AG09309 (cell line): ENCODE measurements at regions not wholly inside any gene's neighbourhood (a gene's known extent, or its start where the extent isn't known, plus 50 kb on each side); places are given as distances from the start of the nearest gene placed in this dataset.

Source experiments
- DNase-seq: peaks from one replicate; pipeline ENCODE4 v3.0.0-alpha.2; 2010; ENCODE audit warnings: low read depth
- H3K4me3 ChIP-seq: 2 replicates; pipeline ENCODE4 v1.5.1; 2011; ENCODE audit warnings: mild to moderate bottlenecking, low read depth, low read length, moderate library complexity; ENCODE audit not compliant: control insufficient read depth
- TF ChIP-seq, protein P1 (sequence below): IDR thresholded peaks from 2 replicates; pipeline ENCODE4 v1.5.1; 2011; ENCODE audit warnings: mild to moderate bottlenecking, low read depth, low read length, inconsistent platforms; ENCODE audit not compliant: insufficient read depth, control insufficient read depth; ENCODE audit errors: missing control alignments

DNA sequence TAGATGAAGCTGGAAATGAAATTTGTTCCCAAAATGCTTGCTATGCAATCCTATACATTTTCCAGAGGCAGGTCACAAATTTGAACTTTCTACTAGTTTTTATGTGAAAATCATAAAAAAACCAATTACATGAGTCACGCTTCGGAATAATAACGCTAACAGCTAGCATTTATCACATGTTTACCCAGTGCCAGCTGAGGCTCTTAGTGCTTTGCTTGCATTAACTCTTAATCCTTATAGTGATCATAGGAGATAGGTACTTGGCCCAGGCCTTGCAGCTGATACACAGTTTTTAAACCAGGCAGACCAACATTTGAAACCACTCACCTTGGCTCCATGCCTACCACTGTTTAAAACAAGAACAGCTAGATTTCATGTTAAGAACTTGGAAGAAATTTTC, 131.8 kb upstream of the RAG2 start:
- TF ChIP-seq, protein P1, sequence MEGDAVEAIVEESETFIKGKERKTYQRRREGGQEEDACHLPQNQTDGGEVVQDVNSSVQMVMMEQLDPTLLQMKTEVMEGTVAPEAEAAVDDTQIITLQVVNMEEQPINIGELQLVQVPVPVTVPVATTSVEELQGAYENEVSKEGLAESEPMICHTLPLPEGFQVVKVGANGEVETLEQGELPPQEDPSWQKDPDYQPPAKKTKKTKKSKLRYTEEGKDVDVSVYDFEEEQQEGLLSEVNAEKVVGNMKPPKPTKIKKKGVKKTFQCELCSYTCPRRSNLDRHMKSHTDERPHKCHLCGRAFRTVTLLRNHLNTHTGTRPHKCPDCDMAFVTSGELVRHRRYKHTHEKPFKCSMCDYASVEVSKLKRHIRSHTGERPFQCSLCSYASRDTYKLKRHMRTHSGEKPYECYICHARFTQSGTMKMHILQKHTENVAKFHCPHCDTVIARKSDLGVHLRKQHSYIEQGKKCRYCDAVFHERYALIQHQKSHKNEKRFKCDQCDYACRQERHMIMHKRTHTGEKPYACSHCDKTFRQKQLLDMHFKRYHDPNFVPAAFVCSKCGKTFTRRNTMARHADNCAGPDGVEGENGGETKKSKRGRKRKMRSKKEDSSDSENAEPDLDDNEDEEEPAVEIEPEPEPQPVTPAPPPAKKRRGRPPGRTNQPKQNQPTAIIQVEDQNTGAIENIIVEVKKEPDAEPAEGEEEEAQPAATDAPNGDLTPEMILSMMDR: no peak
- no peak for DNase-seq

DNA sequence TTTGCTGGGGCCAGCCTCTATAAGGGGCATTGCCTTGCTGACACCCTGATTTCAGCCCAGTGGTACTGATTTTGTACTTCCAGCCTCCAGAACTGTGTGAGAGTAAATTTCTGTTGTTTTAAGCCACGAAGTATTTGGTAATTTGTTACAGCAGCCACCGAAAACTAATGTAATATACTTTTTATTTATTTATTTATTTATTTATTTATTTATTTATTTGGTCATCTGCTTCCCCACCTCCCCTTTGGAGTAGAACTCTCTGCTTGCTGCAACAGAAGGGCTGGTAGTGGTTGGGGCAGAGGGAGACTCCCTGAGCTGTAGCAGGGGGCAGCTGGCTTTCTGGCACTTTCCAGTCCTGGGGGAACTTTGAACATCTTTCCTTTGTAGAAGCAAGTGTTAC, 128.4 kb upstream of the RAG2 start:
- H3K4me3 ChIP-seq: no peak overlapping the region
- TF ChIP-seq, protein P1: no peak
- DNase-seq: no peak

More for the DNA sequence above, 131.8 kb upstream of the RAG2 start:
- H3K4me3 ChIP-seq: no peak overlapping the region

DNA sequence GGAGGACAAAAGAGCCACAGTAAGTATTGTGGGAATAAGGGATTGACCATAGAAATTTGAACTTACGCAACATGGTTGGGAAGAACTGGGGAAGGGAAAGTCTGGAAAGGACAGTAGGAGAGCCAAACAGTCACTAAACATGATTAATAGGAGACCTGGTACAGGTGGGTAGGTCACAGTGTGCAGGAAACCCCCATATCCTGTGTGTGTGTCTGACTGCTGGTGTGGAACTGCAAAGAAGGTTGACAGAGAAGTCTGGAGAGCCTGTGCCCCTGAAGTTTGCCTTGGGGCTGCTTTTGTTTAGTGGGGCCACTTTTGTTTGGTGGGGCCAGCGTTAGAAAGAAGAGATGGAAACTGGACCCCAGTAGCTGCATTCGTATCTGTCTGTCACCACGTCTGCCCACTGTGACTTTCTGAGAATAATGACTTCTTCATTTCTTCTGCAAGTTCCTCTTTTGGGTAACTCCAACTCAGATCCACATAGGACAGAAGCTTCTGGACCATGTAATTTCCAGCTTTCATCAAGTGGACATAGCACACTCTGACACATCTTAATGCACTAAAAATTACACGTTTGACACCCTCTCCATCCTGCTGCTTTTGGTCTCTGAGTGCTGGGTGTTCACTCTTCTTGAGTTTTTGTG, 126.8 kb upstream of the RAG2 start:
- H3K4me3 ChIP-seq: no peak overlapping the region
- TF ChIP-seq, protein P1: no peak
- no peak for DNase-seq

DNA sequence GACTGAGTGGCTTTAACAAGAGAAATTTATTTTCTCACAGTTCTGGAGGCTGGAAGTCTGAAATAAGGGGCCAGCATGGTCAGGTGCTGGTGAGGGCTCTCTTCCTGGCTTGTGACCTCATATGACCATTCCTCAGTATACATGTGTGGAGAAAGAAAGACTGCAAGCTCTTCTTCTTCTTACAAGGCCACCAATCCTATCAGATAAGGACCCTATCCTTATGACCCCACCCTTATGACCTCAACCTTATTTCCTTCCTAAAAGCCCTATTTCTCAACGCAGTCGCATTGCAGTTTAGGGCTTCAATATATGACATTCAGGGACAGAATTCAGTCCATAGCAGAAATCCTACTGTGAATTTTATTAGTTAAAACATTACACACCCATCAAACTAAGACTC, 124.4 kb upstream of the RAG2 start:
- TF ChIP-seq, protein P1: no peak
- H3K4me3 ChIP-seq: no peak overlapping the region
- no peak for DNase-seq

DNA sequence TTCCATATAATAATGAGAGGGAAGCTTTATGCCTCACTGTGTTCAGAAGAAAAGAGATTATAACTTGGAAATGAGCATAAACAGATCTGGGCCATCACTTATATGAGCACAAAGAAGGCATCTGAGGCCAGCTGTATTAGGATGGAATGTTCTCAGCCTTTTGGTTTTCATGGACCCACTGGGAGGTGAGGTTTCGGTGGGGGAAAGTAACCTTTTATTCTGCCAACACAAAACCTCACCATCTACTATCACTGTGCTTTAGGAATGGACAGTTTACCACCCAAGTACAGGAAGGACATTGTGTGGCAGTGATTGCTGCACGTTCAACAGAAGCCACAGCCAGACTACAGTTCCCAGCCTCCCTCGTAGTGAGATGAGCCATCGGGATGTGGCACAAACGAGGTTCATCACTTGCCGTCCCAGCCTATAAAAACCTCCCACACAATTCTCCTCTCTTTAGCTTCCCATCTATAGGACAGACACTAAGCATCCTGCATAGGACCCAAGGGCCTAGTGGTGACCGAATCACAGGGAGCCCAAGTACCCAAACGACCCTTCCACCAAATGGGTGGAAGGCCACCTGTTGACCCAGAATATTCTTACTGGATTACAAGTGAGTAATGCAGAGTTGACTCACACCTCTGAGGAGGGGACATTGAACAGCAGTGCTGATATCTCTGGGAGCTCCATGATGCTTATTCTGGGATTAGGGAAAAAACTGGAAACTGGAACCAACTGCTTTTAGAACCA, 121.5 kb upstream of the RAG2 start:
- H3K4me3 ChIP-seq: no peak overlapping the region
- TF ChIP-seq, protein P1: no peak
- DNase-seq: no peak

DNA sequence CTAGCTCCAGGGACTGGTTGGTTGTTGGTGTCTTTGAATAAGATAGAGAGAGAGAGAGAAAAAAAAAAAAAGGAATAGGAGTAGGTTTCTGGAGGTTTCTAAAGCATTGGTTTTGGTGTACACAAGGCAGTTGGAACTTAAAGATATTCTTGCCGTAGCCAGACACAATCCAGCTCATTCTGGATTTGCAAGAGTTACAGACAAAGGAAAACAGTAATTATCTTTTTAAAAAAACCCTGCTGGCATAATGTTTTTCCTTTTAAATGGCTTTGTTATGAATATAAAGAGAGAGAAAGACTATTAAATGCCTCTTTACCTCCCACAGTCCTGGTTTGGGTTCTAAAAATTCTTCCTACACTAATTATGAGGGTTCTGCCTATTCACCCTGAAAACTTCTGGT, 120.4 kb upstream of the RAG2 start:
- DNase-seq: no peak
- H3K4me3 ChIP-seq: no peak overlapping the region
- TF ChIP-seq, protein P1: no peak
